ENCODE measurements at regions not wholly inside any gene's neighbourhood (a gene's known extent, or its start where the extent isn't known, plus 50 kb on each side); places are given as distances from the start of the nearest gene placed in this dataset.

DNA sequence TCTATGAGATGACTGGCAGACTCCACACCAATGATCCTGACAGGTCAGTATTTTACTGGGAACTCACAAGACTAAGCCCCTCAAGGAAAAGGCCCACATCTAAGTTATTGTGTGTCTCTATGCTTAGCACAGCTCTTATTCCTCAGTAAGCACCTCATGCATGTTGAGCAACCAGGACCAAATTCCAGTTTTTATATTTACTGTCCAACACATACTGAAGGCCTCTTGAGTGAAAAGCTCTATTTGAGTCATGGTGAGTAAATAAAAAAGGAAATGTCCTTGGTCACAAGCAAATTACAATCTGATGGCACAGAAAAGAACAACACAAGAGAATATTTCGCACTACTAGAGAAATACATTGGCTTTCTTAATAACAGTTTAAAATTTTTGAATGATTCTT is 87.9 kb upstream of the ETAA1 start:
- no peak for DNase-seq
- Mint-ChIP-seq H3K36me3 (ENCODE audit: insufficient read depth in 1 of 3, low read depth in 3 of 3) (no peaks in the 10 kb centered on the region; a peak in 1 of 7 replicates), H3K27me3 (ENCODE audit: low read depth) (no peaks in the 10 kb centered on the region), H3K4me3 (no peak overlapping the region), H3K9me3 (no peaks in the 10 kb centered on the region), H3K27ac (no peak overlapping the region; a peak in 1 of 7 replicates), H3K4me1 (no peaks in the 10 kb centered on the region)
- Histone ChIP-seq H3K4me1 (ENCODE audit: insufficient read depth, low read length) (no peaks in the 10 kb centered on the region), H3K23me2 (ENCODE audit: insufficient read length, low read depth, low read length, poor library complexity, severe bottlenecking) (no peaks in the 10 kb centered on the region), H3K23ac (ENCODE audit: insufficient read length, low read depth, low read length) (no peak overlapping the region), H2AFZ (ENCODE audit: low read length) (no peak overlapping the region), H3K56ac (ENCODE audit: insufficient read length, low read depth, low read length) (no peak overlapping the region), H4K5ac (ENCODE audit: insufficient read length, low read depth, low read length) (no peak overlapping the region), H4K8ac (replicated peaks; ENCODE audit: insufficient read length, low read depth, low read length) (no peak overlapping the region), H3T11ph (ENCODE audit: low read length) (no peak overlapping the region), H4K91ac (ENCODE audit: insufficient read length, low read depth, low read length) (no peak overlapping the region), H3K27ac (ENCODE audit: insufficient read length, low read depth, low read length) (no peak overlapping the region), H3K9ac (ENCODE audit: extremely low read depth, insufficient read length, low read length) (no peak overlapping the region), H4K20me1 (ENCODE audit: control insufficient read depth, insufficient read depth, insufficient read length) (no peaks in the 10 kb centered on the region), H3K79me1 (ENCODE audit: insufficient read depth, low read depth, low read length, poor library complexity, severe bottlenecking) (no peaks in the 10 kb centered on the region), H2BK5ac (ENCODE audit: insufficient read length, low read length) (no peak overlapping the region), H2AK5ac (ENCODE audit: insufficient read length, low read length) (no peak overlapping the region), H2BK12ac (ENCODE audit: insufficient read length, low read depth, low read length) (no peak overlapping the region), H3K27me3 (ENCODE audit: insufficient read depth, low read length) (no peaks in the 10 kb centered on the region), H3K9me3 (ENCODE audit: control insufficient read depth, low read depth, low read length) (no peaks in the 10 kb centered on the region), H2BK20ac (ENCODE audit: low read depth, low read length, poor library complexity, severe bottlenecking) (no peak overlapping the region), H3K18ac (ENCODE audit: insufficient read length, low read depth, low read length) (no peak overlapping the region), H3K14ac (ENCODE audit: insufficient read depth, low read length) (no peak overlapping the region), H3K4me2 (ENCODE audit: insufficient read depth, insufficient read length, low read length) (no peak overlapping the region), H3K4ac (ENCODE audit: low read depth, low read length) (no peak overlapping the region), H3K79me2 (ENCODE audit: insufficient read depth, low read length) (no peaks in the 10 kb centered on the region), H2BK120ac (ENCODE audit: low read depth, low read length, poor library complexity, severe bottlenecking) (no peak overlapping the region), H2BK15ac (ENCODE audit: low read depth, low read length) (no peak overlapping the region)
- WGBS (ENCODE audit: extremely low coverage, insufficient read length, low lambda C conversion rate): no CpG with 5 or more reads among the region's 1 CpG
- no peak for TF ChIP-seq CTCF (conservative IDR thresholded peaks at IDR 0.05)

All from H9 (cell line).